CD4-positive, alpha-beta T cell (primary cell): ENCODE measurements at regions not wholly inside any gene's neighbourhood (a gene's known extent, or its start where the extent isn't known, plus 50 kb on each side); places are given as distances from the start of the nearest gene placed in this dataset.
"Not testable (repeated sequence)": the region's sequence is repeated elsewhere in the genome, so short reads cannot be mapped to it uniquely, and the experiment has no call there.

Experiments used
- ATAC-seq: fragments of 200-7000 bp; cut with Tn5 transposase; one replicate; pipeline ENCODE4 v1.10.0; 2022; ENCODE audit warnings: mild to moderate bottlenecking; ENCODE audit not compliant: poor library complexity
- CTCF ChIA-PET: fragments of 350-600 bp; sonication (Branson Sonifier 250); formaldehyde crosslinking; loops from one replicate; lab custom pipeline; 2021; ENCODE audit warnings: antibody characterized with exemption, inconsistent platforms; lab: Charles Lee
- POLR2A ChIA-PET: fragments of 350-600 bp; sonication (Branson Sonifier 250); formaldehyde crosslinking; loops from one replicate; lab custom pipeline; 2021; ENCODE audit warnings: antibody characterized with exemption, inconsistent platforms; lab: Charles Lee
- DNase-seq, 14 experiments: peaks; one replicate each; pipeline ENCODE4 v3.0.0-alpha.2; 2013 to 2020; ENCODE audit warnings: mixed read lengths in 2 of 14
- H3K27ac ChIP-seq, 2 donors: one replicate each; pipeline versions ENCODE4 v1.5.1 to v1.7.0; 2013; ENCODE audit warnings: low read length in 2 of 2, low read depth in 1 of 2, mild to moderate bottlenecking in 1 of 2
- H3K27me3 ChIP-seq, 2 experiments: 1 replicate in 1 of 2; 2 replicates in 1 of 2; pipeline versions ENCODE4 v1.6.1 to v1.7.0; 2013; ENCODE audit warnings: low read length in 2 of 2, control low read depth in 1 of 2, mild to moderate bottlenecking in 1 of 2, moderate library complexity in 1 of 2; ENCODE audit not compliant: insufficient read depth in 2 of 2, control insufficient read depth in 1 of 2
- H3K36me3 ChIP-seq: one replicate; pipeline ENCODE4 v1.6.1; 2013; ENCODE audit warnings: low read length, control low read depth; ENCODE audit not compliant: insufficient read depth
- H3K4me1 ChIP-seq: one replicate; pipeline ENCODE4 v1.6.1; 2013; ENCODE audit warnings: low read length, control low read depth; ENCODE audit not compliant: insufficient read depth
- H3K4me3 ChIP-seq: one replicate; pipeline ENCODE4 v1.5.1; 2013; ENCODE audit warnings: mild to moderate bottlenecking, low read length, moderate library complexity
- H3K9me3 ChIP-seq, 2 experiments: 1 replicate in 1 of 2; 2 replicates in 1 of 2; pipeline versions ENCODE4 v1.6.1 to v1.7.0; 2013; ENCODE audit warnings: low read length in 2 of 2, mild to moderate bottlenecking in 2 of 2, control low read depth in 1 of 2, moderate library complexity in 1 of 2; ENCODE audit not compliant: control insufficient read depth in 1 of 2, insufficient read depth in 1 of 2
- H3K27ac Mint-ChIP-seq: one replicate; pipeline ENCODE4 v1.8.0; 2020; ENCODE audit warnings: mixed read lengths
- H3K27me3 Mint-ChIP-seq: one replicate; pipeline ENCODE4 v1.8.0; 2021; ENCODE audit warnings: mixed read lengths
- H3K36me3 Mint-ChIP-seq: one replicate; pipeline ENCODE4 v1.8.0; 2021; ENCODE audit warnings: low read depth, mixed read lengths
- H3K4me1 Mint-ChIP-seq: one replicate; pipeline ENCODE4 v1.8.0; 2021; ENCODE audit warnings: low read depth, mixed read lengths
- H3K4me3 Mint-ChIP-seq: one replicate; pipeline ENCODE4 v1.8.0; 2020; ENCODE audit warnings: mild to moderate bottlenecking, mixed read lengths
- H3K9me3 Mint-ChIP-seq: one replicate; pipeline ENCODE4 v1.8.0; 2020; ENCODE audit warnings: mixed read lengths
- intact Hi-C, 2 experiments: fragments of 100-400 bp; cut with DNase I in 1 of 2; cut with micrococcal nuclease in 1 of 2; formaldehyde crosslinking; loops; one replicate each; pipeline versions ENCODE4 v1.15.1 to v1.9.0; 2023 to 2025; cut with DNase I, micrococcal nuclease
- TF ChIP-seq, protein P1 (sequence below): fragments of 200-600 bp; IDR thresholded peaks from one replicate; pipeline ENCODE4 v1.8.0; 2022; ENCODE audit warnings: antibody characterized with exemption, mild to moderate bottlenecking

DNA sequence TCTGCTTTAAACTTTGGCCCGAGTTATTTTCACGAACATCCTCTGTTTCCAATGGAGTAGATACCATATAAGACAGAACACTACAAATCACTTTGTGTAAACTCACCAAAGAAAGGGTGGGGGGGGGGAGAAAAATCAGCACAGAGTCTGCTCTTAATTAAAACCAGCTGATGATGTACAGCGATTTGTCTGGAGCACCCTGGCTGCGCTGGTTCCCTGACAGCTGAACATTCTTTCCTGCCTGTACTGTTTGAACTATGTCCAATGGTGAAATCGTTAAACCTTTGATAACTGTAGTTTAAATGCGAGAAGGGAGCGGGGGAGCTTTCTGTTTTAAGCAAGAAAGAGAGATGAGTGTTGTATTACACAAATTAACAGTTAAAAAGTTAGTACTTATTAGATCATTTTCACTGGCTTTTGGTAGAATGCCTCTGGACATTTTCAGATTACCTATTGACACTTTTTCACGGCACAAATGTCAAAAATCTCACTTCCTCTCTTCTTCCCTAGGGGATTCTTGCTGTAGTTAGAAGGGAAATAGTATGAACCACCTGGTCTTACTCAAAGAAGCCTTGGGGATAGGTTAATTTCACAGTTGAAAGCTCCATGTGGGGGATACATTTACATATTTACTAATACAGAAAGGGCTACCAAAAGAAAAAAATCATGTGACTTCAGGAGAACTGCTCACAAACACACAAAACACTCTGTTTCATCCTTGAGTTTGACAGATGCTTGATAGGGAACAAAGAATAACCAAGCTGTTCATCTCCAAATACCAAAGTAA, 140.2 kb upstream of the RUNX1 start:
- no peak overlapping the region for H3K4me3 ChIP-seq
- POLR2A ChIA-PET: no interaction called here
- H3K4me1 Mint-ChIP-seq: no peaks in the 10 kb centered on the region

DNA sequence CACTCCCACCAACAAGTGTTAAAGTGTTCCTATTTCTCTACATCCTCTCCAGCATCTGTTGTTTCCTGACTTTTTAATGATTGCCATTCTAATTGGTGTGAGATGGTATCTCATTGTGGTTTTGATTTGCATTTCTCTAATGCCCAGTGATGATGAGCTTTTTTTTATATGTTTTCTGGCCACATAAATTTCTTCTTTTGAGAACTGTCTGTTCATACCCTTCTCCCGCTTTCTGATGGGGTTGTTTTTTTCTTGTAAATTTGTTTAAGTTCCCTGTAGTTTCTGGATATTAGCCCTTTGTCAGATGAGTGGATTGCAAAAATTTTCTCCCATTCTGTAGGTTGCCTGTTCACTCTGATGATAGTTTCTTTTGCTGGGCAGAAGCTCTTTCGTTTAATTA, 134.3 kb upstream of the RUNX1 start:
- H3K27me3 ChIP-seq, DNase-seq, H3K27me3 Mint-ChIP-seq, H3K9me3 Mint-ChIP-seq, CTCF ChIA-PET, H3K36me3 Mint-ChIP-seq, H3K36me3 ChIP-seq, intact Hi-C loops, H3K9me3 ChIP-seq, H3K4me3 Mint-ChIP-seq, H3K27ac ChIP-seq, H3K27ac Mint-ChIP-seq, H3K4me3 ChIP-seq, H3K4me1 ChIP-seq, H3K4me1 Mint-ChIP-seq, ATAC-seq, POLR2A ChIA-PET: not testable (repeated sequence)

More for the DNA sequence above, 140.2 kb upstream of the RUNX1 start:
- Mint-ChIP-seq H3K27me3 (no peaks in the 10 kb centered on the region), H3K9me3 (peaks cover 3% of the 10 kb centered on the region), H3K27ac (no peak overlapping the region), H3K4me3 (no peak overlapping the region), H3K36me3 (no peaks in the 10 kb centered on the region)
- Histone ChIP-seq H3K9me3 (no peaks in the 10 kb centered on the region), H3K4me1 (no peaks in the 10 kb centered on the region), H3K36me3 (no peaks in the 10 kb centered on the region), H3K27ac (no peak overlapping the region), H3K27me3 (no peaks in the 10 kb centered on the region)
- TF ChIP-seq, protein P1, sequence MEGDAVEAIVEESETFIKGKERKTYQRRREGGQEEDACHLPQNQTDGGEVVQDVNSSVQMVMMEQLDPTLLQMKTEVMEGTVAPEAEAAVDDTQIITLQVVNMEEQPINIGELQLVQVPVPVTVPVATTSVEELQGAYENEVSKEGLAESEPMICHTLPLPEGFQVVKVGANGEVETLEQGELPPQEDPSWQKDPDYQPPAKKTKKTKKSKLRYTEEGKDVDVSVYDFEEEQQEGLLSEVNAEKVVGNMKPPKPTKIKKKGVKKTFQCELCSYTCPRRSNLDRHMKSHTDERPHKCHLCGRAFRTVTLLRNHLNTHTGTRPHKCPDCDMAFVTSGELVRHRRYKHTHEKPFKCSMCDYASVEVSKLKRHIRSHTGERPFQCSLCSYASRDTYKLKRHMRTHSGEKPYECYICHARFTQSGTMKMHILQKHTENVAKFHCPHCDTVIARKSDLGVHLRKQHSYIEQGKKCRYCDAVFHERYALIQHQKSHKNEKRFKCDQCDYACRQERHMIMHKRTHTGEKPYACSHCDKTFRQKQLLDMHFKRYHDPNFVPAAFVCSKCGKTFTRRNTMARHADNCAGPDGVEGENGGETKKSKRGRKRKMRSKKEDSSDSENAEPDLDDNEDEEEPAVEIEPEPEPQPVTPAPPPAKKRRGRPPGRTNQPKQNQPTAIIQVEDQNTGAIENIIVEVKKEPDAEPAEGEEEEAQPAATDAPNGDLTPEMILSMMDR: no peak
- no peak for ATAC-seq
- no peak for DNase-seq
- intact Hi-C loops: no loop called here
- CTCF ChIA-PET: interaction anchor here (0.7 to 1.1 kb wide), 2 partner anchors 9 to 196 kb away, joined by 3 read pairs; no protein-coding TSS in a partner anchor

DNA sequence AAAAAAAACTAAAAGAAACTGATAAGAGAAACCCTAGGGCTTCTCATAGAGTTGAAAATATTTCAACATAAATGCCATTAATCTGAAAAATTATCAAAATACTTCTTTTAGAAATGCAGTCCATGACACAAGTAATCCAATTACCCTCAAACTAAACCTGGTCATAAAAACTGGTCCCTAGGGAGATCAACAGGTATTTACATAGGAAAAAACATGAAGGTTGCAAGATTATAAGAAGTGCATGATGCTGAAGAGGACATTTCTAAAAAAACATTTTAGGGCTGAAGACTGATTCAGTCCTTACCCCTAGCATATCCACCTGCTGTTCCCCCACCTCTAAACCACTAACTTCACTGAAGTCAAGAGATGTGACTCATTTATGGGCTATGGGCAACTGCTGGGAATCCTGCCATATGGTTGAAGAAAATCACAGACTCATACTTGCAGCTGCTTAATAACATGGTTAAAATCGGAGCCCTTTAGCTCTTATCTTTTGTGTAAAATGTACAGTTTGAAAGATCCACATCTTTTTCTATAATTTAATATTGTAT, 131.0 kb upstream of the RUNX1 start:
- Histone ChIP-seq H3K27ac (no peak overlapping the region), H3K36me3 (no peaks in the 10 kb centered on the region), H3K4me3 (no peak overlapping the region), H3K4me1 (no peaks in the 10 kb centered on the region), H3K27me3 (no peaks in the 10 kb centered on the region), H3K9me3 (no peaks in the 10 kb centered on the region)
- TF ChIP-seq, protein P1: no peak
- ChIA-PET CTCF (interaction anchor here (0.9 kb wide), 1 partner anchor 40 kb away, joined by 3 read pairs; no protein-coding TSS in a partner anchor), POLR2A (no interaction called here)
- no peak for ATAC-seq
- H3K4me1 Mint-ChIP-seq: no peaks in the 10 kb centered on the region
- H3K9me3 Mint-ChIP-seq: peaks cover 9% of the 10 kb centered on the region
- H3K36me3 Mint-ChIP-seq: no peaks in the 10 kb centered on the region
- H3K27me3 Mint-ChIP-seq: no peaks in the 10 kb centered on the region
- intact Hi-C loops: no loop called here
- no peak overlapping the region for H3K4me3 Mint-ChIP-seq
- DNase-seq: no peak
- no peak overlapping the region for H3K27ac Mint-ChIP-seq
